Activated CD4-positive, alpha-beta memory T cell treated with anti-CD3 and anti-CD28 coated beads, Interleukin-2, amount 10 ng/mL, durations not matched to agents 7 days and 5 days (primary cell): ENCODE measurements at regions not wholly inside any gene's neighbourhood (a gene's known extent, or its start where the extent isn't known, plus 50 kb on each side); places are given as distances from the start of the nearest gene placed in this dataset.

Source experiments
- CTCF ChIA-PET: fragments of 350-600 bp; sonication (Branson Sonifier 250); formaldehyde crosslinking; loops from one replicate; lab custom pipeline; 2021; ENCODE audit warnings: antibody characterized with exemption, inconsistent platforms; lab: Charles Lee
- POLR2A ChIA-PET: fragments of 350-600 bp; sonication (Branson Sonifier 250); formaldehyde crosslinking; loops from one replicate; lab custom pipeline; 2021; ENCODE audit warnings: antibody characterized with exemption; lab: Charles Lee
- DNase-seq: peaks from one replicate; pipeline ENCODE4 v3.0.0-alpha.2; 2020
- H3K27ac Mint-ChIP-seq: one replicate; pipeline ENCODE4 v1.8.0; 2021; ENCODE audit warnings: mild to moderate bottlenecking, mixed read lengths
- H3K27me3 Mint-ChIP-seq: one replicate; pipeline ENCODE4 v1.8.0; 2021; ENCODE audit warnings: mixed read lengths
- H3K36me3 Mint-ChIP-seq: one replicate; pipeline ENCODE4 v1.8.0; 2021; ENCODE audit warnings: low read depth, mixed read lengths
- H3K4me1 Mint-ChIP-seq: one replicate; pipeline ENCODE4 v1.8.0; 2021; ENCODE audit warnings: mixed read lengths
- H3K4me3 Mint-ChIP-seq: one replicate; pipeline ENCODE4 v1.8.0; 2021; ENCODE audit warnings: mild to moderate bottlenecking, mixed read lengths
- H3K9me3 Mint-ChIP-seq: one replicate; pipeline ENCODE4 v1.8.0; 2021; ENCODE audit warnings: mixed read lengths

GRCh38 chr13:106836186-106836802, 268.4 kb upstream of the ARGLU1 start:
- no peak overlapping the region for H3K4me3 Mint-ChIP-seq
- POLR2A ChIA-PET, result no interaction called here
- no peaks in the 10 kb centered on the region for H3K9me3 Mint-ChIP-seq
- DNase-seq, result no peak
- H3K36me3 Mint-ChIP-seq, result no peaks in the 10 kb centered on the region
- CTCF ChIA-PET, result no interaction called here
- no peaks in the 10 kb centered on the region for H3K27me3 Mint-ChIP-seq
- H3K4me1 Mint-ChIP-seq, result no peaks in the 10 kb centered on the region
- no peak overlapping the region for H3K27ac Mint-ChIP-seq

GRCh38 chr13:106835477-106835876, 267.5 kb upstream of the ARGLU1 start:
- Mint-ChIP-seq H3K27ac (no peak overlapping the region), H3K9me3 (no peaks in the 10 kb centered on the region), H3K4me1 (no peaks in the 10 kb centered on the region), H3K36me3 (no peaks in the 10 kb centered on the region), H3K27me3 (no peaks in the 10 kb centered on the region), H3K4me3 (no peak overlapping the region)
- DNase-seq, result no peak
- CTCF ChIA-PET, result no interaction called here
- POLR2A ChIA-PET, result no interaction called here

GRCh38 chr13:106821979-106822378, 254.0 kb upstream of the ARGLU1 start:
- ChIA-PET CTCF (no interaction called here), POLR2A (no interaction called here)
- no peak for DNase-seq
- Mint-ChIP-seq H3K9me3 (no peaks in the 10 kb centered on the region), H3K27me3 (no peaks in the 10 kb centered on the region), H3K4me1 (no peaks in the 10 kb centered on the region), H3K4me3 (no peak overlapping the region), H3K36me3 (no peaks in the 10 kb centered on the region), H3K27ac (no peak overlapping the region)

- no peaks in the 10 kb centered on the region for H3K4me1 Mint-ChIP-seq
- POLR2A ChIA-PET, result no interaction called here
These were observed 251.7 kb upstream of the ARGLU1 start for GRCh38 chr13:106819413-106820180.

GRCh38 chr13:106818971-106819370, 251.0 kb upstream of the ARGLU1 start:
- no peak overlapping the region for H3K4me3 Mint-ChIP-seq
- H3K4me1 Mint-ChIP-seq, result no peaks in the 10 kb centered on the region
- H3K9me3 Mint-ChIP-seq, result no peaks in the 10 kb centered on the region
- CTCF ChIA-PET, result no interaction called here
- no peak for DNase-seq
- H3K36me3 Mint-ChIP-seq, result no peaks in the 10 kb centered on the region
- H3K27ac Mint-ChIP-seq, result no peak overlapping the region
- no peaks in the 10 kb centered on the region for H3K27me3 Mint-ChIP-seq
- POLR2A ChIA-PET, result no interaction called here

More at GRCh38 chr13:106819413-106820180, 251.7 kb upstream of the ARGLU1 start:
- Mint-ChIP-seq H3K36me3 (no peaks in the 10 kb centered on the region), H3K9me3 (no peaks in the 10 kb centered on the region), H3K27me3 (no peaks in the 10 kb centered on the region), H3K4me3 (no peak overlapping the region), H3K27ac (no peak overlapping the region)
- CTCF ChIA-PET, result no interaction called here
- no peak for DNase-seq

- Mint-ChIP-seq H3K9me3 (no peaks in the 10 kb centered on the region), H3K4me1 (no peaks in the 10 kb centered on the region), H3K27me3 (no peaks in the 10 kb centered on the region), H3K27ac (no peak overlapping the region), H3K36me3 (no peaks in the 10 kb centered on the region), H3K4me3 (no peak overlapping the region)
- no peak for DNase-seq
- ChIA-PET CTCF (no interaction called here), POLR2A (no interaction called here)
These were observed 247.6 kb upstream of the ARGLU1 start for GRCh38 chr13:106815545-106815944.

- Mint-ChIP-seq H3K36me3 (no peaks in the 10 kb centered on the region), H3K9me3 (no peaks in the 10 kb centered on the region), H3K4me3 (no peak overlapping the region), H3K4me1 (no peaks in the 10 kb centered on the region), H3K27me3 (no peaks in the 10 kb centered on the region), H3K27ac (no peak overlapping the region)
- ChIA-PET CTCF (no interaction called here), POLR2A (no interaction called here)
- no peak for DNase-seq
These were observed 246.5 kb upstream of the ARGLU1 start for GRCh38 chr13:106814463-106814862.

- POLR2A ChIA-PET, result no interaction called here
- no peaks in the 10 kb centered on the region for H3K27me3 Mint-ChIP-seq
- no peak overlapping the region for H3K27ac Mint-ChIP-seq
- DNase-seq, result no peak
- H3K4me3 Mint-ChIP-seq, result no peak overlapping the region
- H3K36me3 Mint-ChIP-seq, result no peaks in the 10 kb centered on the region
- no peaks in the 10 kb centered on the region for H3K4me1 Mint-ChIP-seq
- CTCF ChIA-PET, result no interaction called here
- H3K9me3 Mint-ChIP-seq, result no peaks in the 10 kb centered on the region
These were observed 242.1 kb upstream of the ARGLU1 start for GRCh38 chr13:106810069-106810468.

- H3K4me3 Mint-ChIP-seq, result no peak overlapping the region
- CTCF ChIA-PET, result no interaction called here
- H3K4me1 Mint-ChIP-seq, result no peaks in the 10 kb centered on the region
- H3K36me3 Mint-ChIP-seq, result no peaks in the 10 kb centered on the region
- DNase-seq, result no peak
- POLR2A ChIA-PET, result no interaction called here
- H3K27me3 Mint-ChIP-seq, result no peaks in the 10 kb centered on the region
- H3K27ac Mint-ChIP-seq, result no peak overlapping the region
- no peaks in the 10 kb centered on the region for H3K9me3 Mint-ChIP-seq
These were observed 237.1 kb upstream of the ARGLU1 start for GRCh38 chr13:106804991-106805390.

- no peak for DNase-seq
- H3K9me3 Mint-ChIP-seq, result no peaks in the 10 kb centered on the region
- ChIA-PET CTCF (no interaction called here), POLR2A (no interaction called here)
- no peaks in the 10 kb centered on the region for H3K36me3 Mint-ChIP-seq
- H3K27ac Mint-ChIP-seq, result no peak overlapping the region
- H3K4me3 Mint-ChIP-seq, result no peak overlapping the region
- no peaks in the 10 kb centered on the region for H3K4me1 Mint-ChIP-seq
- no peaks in the 10 kb centered on the region for H3K27me3 Mint-ChIP-seq
These were observed 235.0 kb upstream of the ARGLU1 start for GRCh38 chr13:106802917-106803316.

- H3K36me3 Mint-ChIP-seq, result no peaks in the 10 kb centered on the region
- H3K9me3 Mint-ChIP-seq, result peaks cover 3% of the 10 kb centered on the region
- ChIA-PET POLR2A (no interaction called here), CTCF (no interaction called here)
- no peaks in the 10 kb centered on the region for H3K4me1 Mint-ChIP-seq
- no peaks in the 10 kb centered on the region for H3K27me3 Mint-ChIP-seq
- no peak overlapping the region for H3K27ac Mint-ChIP-seq
- no peak for DNase-seq
- no peak overlapping the region for H3K4me3 Mint-ChIP-seq
These were observed 231.9 kb upstream of the ARGLU1 start for GRCh38 chr13:106799781-106800335.

GRCh38 chr13:106797081-106797640, 229.2 kb upstream of the ARGLU1 start:
- ChIA-PET POLR2A (no interaction called here), CTCF (no interaction called here)
- Mint-ChIP-seq H3K27me3 (no peaks in the 10 kb centered on the region), H3K4me3 (no peak overlapping the region), H3K27ac (no peak overlapping the region), H3K36me3 (no peaks in the 10 kb centered on the region), H3K4me1 (no peaks in the 10 kb centered on the region), H3K9me3 (peaks cover 3% of the 10 kb centered on the region)
- no peak for DNase-seq

- no peaks in the 10 kb centered on the region for H3K36me3 Mint-ChIP-seq
- H3K27me3 Mint-ChIP-seq, result no peaks in the 10 kb centered on the region
- CTCF ChIA-PET, result no interaction called here
- no peak for DNase-seq
- peaks cover 3% of the 10 kb centered on the region for H3K9me3 Mint-ChIP-seq
- peak overlapping the region; percentile 17 for H3K4me3 Mint-ChIP-seq
- no peaks in the 10 kb centered on the region for H3K4me1 Mint-ChIP-seq
- POLR2A ChIA-PET, result no interaction called here
- H3K27ac Mint-ChIP-seq, result no peak overlapping the region
These were observed 228.5 kb upstream of the ARGLU1 start for GRCh38 chr13:106796280-106797047.
